CD8-positive, alpha-beta memory T cell (primary cell): ENCODE measurements at regions not wholly inside any gene's neighbourhood (a gene's known extent, or its start where the extent isn't known, plus 50 kb on each side); places are given as distances from the start of the nearest gene placed in this dataset.

Source experiments
- CTCF ChIA-PET: fragments of 350-600 bp; sonication (Branson Sonifier 250); formaldehyde crosslinking; loops from one replicate; lab custom pipeline; 2021; ENCODE audit warnings: antibody characterized with exemption; lab: Charles Lee
- POLR2A ChIA-PET: fragments of 350-600 bp; sonication (Branson Sonifier 250); formaldehyde crosslinking; loops from one replicate; lab custom pipeline; 2021; ENCODE audit warnings: antibody characterized with exemption; lab: Charles Lee
- DNase-seq, 5 donors: peaks; one replicate each; pipeline versions ENCODE4 v3.0.0 to v3.0.0-alpha.2; 2020 to 2022; ENCODE audit warnings: mixed read lengths in 1 of 5
- H3K27ac ChIP-seq: one replicate; pipeline ENCODE4 v1.7.0; 2013; ENCODE audit warnings: low read depth, mild to moderate bottlenecking, low read length, moderate library complexity
- H3K27me3 ChIP-seq: 2 replicates; pipeline ENCODE4 v1.7.0; 2013; ENCODE audit warnings: low read length, mild to moderate bottlenecking; ENCODE audit not compliant: insufficient read depth, poor library complexity, severe bottlenecking
- H3K36me3 ChIP-seq: 2 replicates; pipeline ENCODE4 v1.7.0; 2013; ENCODE audit warnings: mild to moderate bottlenecking, low read length, moderate library complexity; ENCODE audit not compliant: insufficient read depth
- H3K4me1 ChIP-seq: 2 replicates; pipeline ENCODE4 v1.7.0; 2013; ENCODE audit warnings: mild to moderate bottlenecking, low read length, moderate library complexity; ENCODE audit not compliant: insufficient read depth
- H3K4me3 ChIP-seq: 2 replicates; pipeline ENCODE4 v1.7.0; 2013; ENCODE audit warnings: mild to moderate bottlenecking, low read length
- H3K9me3 ChIP-seq: 2 replicates; pipeline ENCODE4 v1.7.0; 2013; ENCODE audit warnings: mild to moderate bottlenecking, low read length
- H3K27ac Mint-ChIP-seq, 8 donors: one replicate each; pipeline ENCODE4 v1.8.0; 2020 to 2021; ENCODE audit warnings: mixed read lengths in 8 of 8, mild to moderate bottlenecking in 6 of 8, inconsistent platforms in 3 of 8, moderate library complexity in 3 of 8
- H3K27me3 Mint-ChIP-seq, 2 donors: one replicate each; pipeline ENCODE4 v1.8.0; 2020 to 2021; ENCODE audit warnings: mixed read lengths in 2 of 2, mild to moderate bottlenecking in 1 of 2, moderate library complexity in 1 of 2
- H3K36me3 Mint-ChIP-seq, 3 donors: one replicate each; pipeline ENCODE4 v1.8.0; 2020 to 2021; ENCODE audit warnings: mixed read lengths in 3 of 3, inconsistent platforms in 1 of 3, mild to moderate bottlenecking in 1 of 3
- H3K4me1 Mint-ChIP-seq, 3 donors: one replicate each; pipeline ENCODE4 v1.8.0; 2020 to 2021; ENCODE audit warnings: mixed read lengths in 3 of 3, inconsistent platforms in 1 of 3, mild to moderate bottlenecking in 1 of 3
- H3K4me3 Mint-ChIP-seq, 7 donors: one replicate each; pipeline ENCODE4 v1.8.0; 2020 to 2021; ENCODE audit warnings: mixed read lengths in 7 of 7, mild to moderate bottlenecking in 6 of 7, moderate library complexity in 4 of 7, inconsistent platforms in 2 of 7
- H3K9me3 Mint-ChIP-seq, 5 donors: one replicate each; pipeline ENCODE4 v1.8.0; 2020 to 2022; ENCODE audit warnings: mixed read lengths in 5 of 5, mild to moderate bottlenecking in 3 of 5, moderate library complexity in 2 of 5, inconsistent platforms in 1 of 5

- H3K9me3 ChIP-seq: no peaks in the 10 kb centered on the region
- Mint-ChIP-seq H3K27me3 (no peaks in the 10 kb centered on the region), H3K4me3 (no peak overlapping the region), H3K36me3 (peaks cover 0 to 1% (median 0%) of the 10 kb centered on the region in 3 donors), H3K4me1 (no peaks in the 10 kb centered on the region), H3K27ac (no peak overlapping the region), H3K9me3 (peaks cover 0 to 26% (median 9%) of the 10 kb centered on the region in 5 donors)
- no peaks in the 10 kb centered on the region for H3K36me3 ChIP-seq
- ChIA-PET CTCF (no interaction called here), POLR2A (no interaction called here)
- no peaks in the 10 kb centered on the region for H3K27me3 ChIP-seq
- DNase-seq: no peak
- H3K27ac ChIP-seq: no peak overlapping the region
- H3K4me3 ChIP-seq: no peak overlapping the region
- H3K4me1 ChIP-seq: no peaks in the 10 kb centered on the region
These were observed 1249.4 kb downstream of the LRFN5 start for GRCh38 chr14:42856106-42856505.

DNA sequence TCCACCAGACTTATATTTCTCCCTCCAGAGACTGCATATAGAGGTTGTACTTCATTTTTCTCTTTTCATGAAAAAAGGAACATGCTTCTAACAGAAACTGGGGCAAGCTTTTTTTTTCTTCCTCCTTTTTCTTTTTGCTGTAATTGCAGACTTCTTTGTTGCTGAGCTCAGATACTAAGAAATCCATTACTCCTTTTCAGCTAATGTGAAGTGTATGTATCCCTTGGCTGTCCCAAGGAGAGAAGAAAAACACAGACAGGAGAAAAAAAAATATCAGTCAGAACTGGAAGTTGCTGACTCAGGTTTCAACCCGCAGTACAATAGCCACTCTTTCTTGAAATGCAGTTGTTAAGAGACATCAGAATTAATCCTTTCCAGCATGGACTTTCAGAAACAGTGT, 1248.4 kb downstream of the LRFN5 start:
- Mint-ChIP-seq H3K4me3 (no peak overlapping the region), H3K27me3 (no peaks in the 10 kb centered on the region), H3K36me3 (peaks cover 0 to 1% (median 0%) of the 10 kb centered on the region in 3 donors), H3K9me3 (peaks cover 0 to 29% (median 12%) of the 10 kb centered on the region in 5 donors), H3K4me1 (no peaks in the 10 kb centered on the region), H3K27ac (no peak overlapping the region)
- CTCF ChIA-PET: no interaction called here
- H3K27me3 ChIP-seq: no peaks in the 10 kb centered on the region
- H3K36me3 ChIP-seq: no peaks in the 10 kb centered on the region
- no peak overlapping the region for H3K4me3 ChIP-seq
- POLR2A ChIA-PET: no interaction called here
- DNase-seq: no peak
- no peaks in the 10 kb centered on the region for H3K9me3 ChIP-seq
- no peak overlapping the region for H3K27ac ChIP-seq
- H3K4me1 ChIP-seq: no peaks in the 10 kb centered on the region

GRCh38 chr14:42854061-42854460, 1247.4 kb downstream of the LRFN5 start:
- H3K4me1 ChIP-seq: no peaks in the 10 kb centered on the region
- H3K27me3 Mint-ChIP-seq: no peaks in the 10 kb centered on the region
- H3K9me3 ChIP-seq: no peaks in the 10 kb centered on the region
- no peak overlapping the region for H3K4me3 ChIP-seq
- no peak overlapping the region for H3K27ac ChIP-seq
- POLR2A ChIA-PET: no interaction called here
- DNase-seq: no peak
- no peaks in the 10 kb centered on the region for H3K36me3 ChIP-seq
- H3K27ac Mint-ChIP-seq: no peak overlapping the region
- CTCF ChIA-PET: no interaction called here
- H3K36me3 Mint-ChIP-seq: peaks cover 0 to 1% (median 0%) of the 10 kb centered on the region in 3 donors
- H3K4me3 Mint-ChIP-seq: no peak overlapping the region
- H3K9me3 Mint-ChIP-seq: peaks cover 0 to 31% (median 12%) of the 10 kb centered on the region in 5 donors
- no peaks in the 10 kb centered on the region for H3K27me3 ChIP-seq
- H3K4me1 Mint-ChIP-seq: no peaks in the 10 kb centered on the region

DNA sequence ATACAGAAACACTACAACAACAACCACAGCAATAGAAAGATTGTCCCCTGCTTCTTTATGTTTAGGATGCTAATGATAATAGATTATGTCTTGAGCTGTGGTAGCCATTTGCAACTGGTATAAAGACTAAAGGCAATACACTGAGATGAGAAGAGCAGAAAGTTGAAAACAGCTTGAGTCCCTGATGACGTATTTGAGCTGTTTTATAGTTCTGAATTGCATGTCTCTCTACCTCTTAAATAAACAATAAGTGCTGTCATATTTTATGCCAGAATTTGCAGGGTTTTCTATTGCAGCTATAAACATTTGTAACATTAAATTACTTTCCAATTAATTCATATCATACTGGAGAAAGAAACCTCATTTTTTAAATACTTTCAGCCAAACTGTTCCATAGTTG, 1242.0 kb downstream of the LRFN5 start:
- Histone ChIP-seq H3K27ac (no peak overlapping the region), H3K36me3 (no peaks in the 10 kb centered on the region), H3K4me3 (no peak overlapping the region), H3K27me3 (no peaks in the 10 kb centered on the region), H3K9me3 (no peaks in the 10 kb centered on the region), H3K4me1 (no peaks in the 10 kb centered on the region)
- Mint-ChIP-seq H3K4me1 (no peaks in the 10 kb centered on the region), H3K27ac (no peak overlapping the region), H3K36me3 (peaks cover 0 to 1% (median 0%) of the 10 kb centered on the region in 3 donors), H3K9me3 (peaks cover 8 to 43% (median 14%) of the 10 kb centered on the region in 5 donors), H3K4me3 (no peak overlapping the region), H3K27me3 (no peaks in the 10 kb centered on the region)
- POLR2A ChIA-PET: no interaction called here
- CTCF ChIA-PET: no interaction called here
- DNase-seq: no peak

GRCh38 chr14:42814817-42815216, 1208.1 kb downstream of the LRFN5 start:
- H3K4me1 Mint-ChIP-seq: no peaks in the 10 kb centered on the region

GRCh38 chr14:42806909-42807315, 1200.2 kb downstream of the LRFN5 start:
- no peak overlapping the region for H3K27ac Mint-ChIP-seq
- no peaks in the 10 kb centered on the region for H3K27me3 ChIP-seq
- no peak overlapping the region for H3K4me3 ChIP-seq
- POLR2A ChIA-PET: no interaction called here
- CTCF ChIA-PET: no interaction called here
- no peaks in the 10 kb centered on the region for H3K36me3 ChIP-seq
- H3K27ac ChIP-seq: no peak overlapping the region
- DNase-seq: no peak
- H3K9me3 ChIP-seq: no peaks in the 10 kb centered on the region
- H3K27me3 Mint-ChIP-seq: no peaks in the 10 kb centered on the region
- no peaks in the 10 kb centered on the region for H3K36me3 Mint-ChIP-seq
- no peaks in the 10 kb centered on the region for H3K4me1 ChIP-seq
- peaks cover 3 to 27% (median 5%) of the 10 kb centered on the region in 5 donors for H3K9me3 Mint-ChIP-seq
- H3K4me1 Mint-ChIP-seq: no peaks in the 10 kb centered on the region
- H3K4me3 Mint-ChIP-seq: no peak overlapping the region

More at GRCh38 chr14:42814817-42815216, 1208.1 kb downstream of the LRFN5 start:
- H3K27me3 Mint-ChIP-seq: no peaks in the 10 kb centered on the region
- peaks cover 2 to 29% (median 5%) of the 10 kb centered on the region in 5 donors for H3K9me3 Mint-ChIP-seq
- no peak overlapping the region for H3K4me3 ChIP-seq
- POLR2A ChIA-PET: no interaction called here
- H3K36me3 ChIP-seq: no peaks in the 10 kb centered on the region
- no peaks in the 10 kb centered on the region for H3K36me3 Mint-ChIP-seq
- no peak overlapping the region for H3K4me3 Mint-ChIP-seq
- no peak for DNase-seq
- no peak overlapping the region for H3K27ac Mint-ChIP-seq
- H3K27ac ChIP-seq: no peak overlapping the region
- CTCF ChIA-PET: no interaction called here
- H3K9me3 ChIP-seq: no peaks in the 10 kb centered on the region
- H3K27me3 ChIP-seq: no peaks in the 10 kb centered on the region
- no peaks in the 10 kb centered on the region for H3K4me1 ChIP-seq

DNA sequence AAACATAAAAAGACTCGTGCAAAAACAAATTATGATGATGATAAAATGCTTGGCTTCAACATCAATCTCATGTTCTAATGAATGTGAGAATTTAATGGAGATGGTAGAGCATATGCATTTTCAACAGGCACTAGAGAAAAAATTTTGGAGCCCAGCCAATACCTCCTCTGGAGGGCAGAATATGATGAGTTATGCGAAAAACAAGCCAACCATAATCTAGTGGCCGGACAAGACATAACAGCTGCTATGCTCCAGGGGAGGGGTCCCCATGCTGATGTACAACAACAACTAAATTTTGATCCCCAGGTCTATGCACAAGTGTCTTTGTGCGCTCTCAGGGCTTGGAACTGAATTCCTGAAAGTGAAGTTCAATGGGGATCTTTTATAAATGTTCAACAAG, 1197.5 kb downstream of the LRFN5 start:
- Mint-ChIP-seq H3K27me3 (no peaks in the 10 kb centered on the region), H3K27ac (no peak overlapping the region), H3K36me3 (no peaks in the 10 kb centered on the region), H3K9me3 (peaks cover 3 to 30% (median 12%) of the 10 kb centered on the region in 5 donors), H3K4me3 (no peak overlapping the region), H3K4me1 (no peaks in the 10 kb centered on the region)
- H3K4me1 ChIP-seq: no peaks in the 10 kb centered on the region
- H3K9me3 ChIP-seq: no peaks in the 10 kb centered on the region
- DNase-seq: no peak
- H3K27ac ChIP-seq: no peak overlapping the region
- H3K27me3 ChIP-seq: no peaks in the 10 kb centered on the region
- ChIA-PET CTCF (no interaction called here), POLR2A (no interaction called here)
- no peak overlapping the region for H3K4me3 ChIP-seq
- H3K36me3 ChIP-seq: no peaks in the 10 kb centered on the region

- no peak overlapping the region for H3K4me3 Mint-ChIP-seq
- no peaks in the 10 kb centered on the region for H3K4me1 ChIP-seq
- POLR2A ChIA-PET: no interaction called here
These were observed 1195.7 kb downstream of the LRFN5 start for GRCh38 chr14:42802346-42802745.

GRCh38 chr14:42792166-42792565, 1185.5 kb downstream of the LRFN5 start:
- Mint-ChIP-seq H3K36me3 (no peaks in the 10 kb centered on the region), H3K4me3 (no peak overlapping the region), H3K27me3 (no peaks in the 10 kb centered on the region), H3K27ac (no peak overlapping the region), H3K9me3 (peaks cover 5 to 36% (median 9%) of the 10 kb centered on the region in 5 donors), H3K4me1 (no peaks in the 10 kb centered on the region)
- POLR2A ChIA-PET: no interaction called here
- H3K27ac ChIP-seq: no peak overlapping the region
- no peaks in the 10 kb centered on the region for H3K4me1 ChIP-seq
- no peaks in the 10 kb centered on the region for H3K36me3 ChIP-seq
- no peaks in the 10 kb centered on the region for H3K27me3 ChIP-seq
- no peak for DNase-seq
- H3K4me3 ChIP-seq: no peak overlapping the region
- CTCF ChIA-PET: no interaction called here
- H3K9me3 ChIP-seq: no peaks in the 10 kb centered on the region

More at GRCh38 chr14:42802346-42802745, 1195.7 kb downstream of the LRFN5 start:
- H3K4me1 Mint-ChIP-seq: no peaks in the 10 kb centered on the region
- Histone ChIP-seq H3K27me3 (no peaks in the 10 kb centered on the region), H3K36me3 (no peaks in the 10 kb centered on the region), H3K4me3 (no peak overlapping the region), H3K27ac (no peak overlapping the region), H3K9me3 (no peaks in the 10 kb centered on the region)
- H3K27ac Mint-ChIP-seq: no peak overlapping the region
- H3K36me3 Mint-ChIP-seq: no peaks in the 10 kb centered on the region
- DNase-seq: no peak
- no peaks in the 10 kb centered on the region for H3K27me3 Mint-ChIP-seq
- H3K9me3 Mint-ChIP-seq: peaks cover 3 to 32% (median 14%) of the 10 kb centered on the region in 5 donors
- CTCF ChIA-PET: no interaction called here
